ENCODE measurements at regions not wholly inside any gene's neighbourhood (a gene's known extent, or its start where the extent isn't known, plus 50 kb on each side); places are given as distances from the start of the nearest gene placed in this dataset.

DNA sequence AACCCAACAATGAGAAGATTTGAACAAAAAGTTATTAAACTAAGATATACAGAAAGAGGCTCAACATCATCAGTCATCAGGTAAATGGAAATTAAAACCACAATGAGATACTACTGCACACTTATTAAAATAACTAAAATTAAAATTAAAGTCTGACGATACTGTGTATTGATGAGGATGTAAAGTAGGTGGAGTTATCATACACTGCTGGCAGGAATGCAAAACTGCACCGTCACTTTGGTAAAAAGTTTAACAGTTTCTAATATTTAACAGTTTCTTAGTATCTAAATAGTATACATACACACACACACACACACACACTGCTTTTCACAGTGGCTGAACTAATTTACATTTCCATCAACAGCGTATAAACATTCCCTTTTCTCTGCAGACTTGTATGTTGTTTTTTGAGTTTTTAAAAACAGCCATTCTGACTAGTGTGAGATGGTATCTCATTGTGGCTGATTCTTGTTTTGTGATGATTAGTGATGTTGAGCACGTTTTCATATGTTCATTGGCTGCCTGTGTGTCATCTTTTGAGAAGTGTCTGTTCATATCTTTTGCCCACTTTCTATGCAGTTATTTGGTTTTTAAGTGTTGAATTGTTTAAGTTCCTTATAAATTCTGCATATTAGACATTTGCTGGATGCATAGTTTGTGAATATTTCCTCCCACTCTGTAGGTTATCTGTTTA is 726.9 kb upstream of the CHAC2 start:
- no peaks in the 10 kb centered on the region for H3K36me3 ChIP-seq (ENCODE audit: control insufficient read depth, insufficient read depth, low read length)
- DNase-seq (ENCODE audit: low read depth), result no peak
- no peak overlapping the region for H3K4me3 ChIP-seq (ENCODE audit: low read depth, low read length)
- H3K27me3 ChIP-seq (ENCODE audit: control insufficient read depth, insufficient read depth, low read length), result no peaks in the 10 kb centered on the region
- TF ChIP-seq, protein P1, sequence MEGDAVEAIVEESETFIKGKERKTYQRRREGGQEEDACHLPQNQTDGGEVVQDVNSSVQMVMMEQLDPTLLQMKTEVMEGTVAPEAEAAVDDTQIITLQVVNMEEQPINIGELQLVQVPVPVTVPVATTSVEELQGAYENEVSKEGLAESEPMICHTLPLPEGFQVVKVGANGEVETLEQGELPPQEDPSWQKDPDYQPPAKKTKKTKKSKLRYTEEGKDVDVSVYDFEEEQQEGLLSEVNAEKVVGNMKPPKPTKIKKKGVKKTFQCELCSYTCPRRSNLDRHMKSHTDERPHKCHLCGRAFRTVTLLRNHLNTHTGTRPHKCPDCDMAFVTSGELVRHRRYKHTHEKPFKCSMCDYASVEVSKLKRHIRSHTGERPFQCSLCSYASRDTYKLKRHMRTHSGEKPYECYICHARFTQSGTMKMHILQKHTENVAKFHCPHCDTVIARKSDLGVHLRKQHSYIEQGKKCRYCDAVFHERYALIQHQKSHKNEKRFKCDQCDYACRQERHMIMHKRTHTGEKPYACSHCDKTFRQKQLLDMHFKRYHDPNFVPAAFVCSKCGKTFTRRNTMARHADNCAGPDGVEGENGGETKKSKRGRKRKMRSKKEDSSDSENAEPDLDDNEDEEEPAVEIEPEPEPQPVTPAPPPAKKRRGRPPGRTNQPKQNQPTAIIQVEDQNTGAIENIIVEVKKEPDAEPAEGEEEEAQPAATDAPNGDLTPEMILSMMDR (IDR thresholded peaks at IDR 0.05; ENCODE audit: insufficient read depth, low read length, poor library complexity, severe bottlenecking), result peak; percentile 24

DNA sequence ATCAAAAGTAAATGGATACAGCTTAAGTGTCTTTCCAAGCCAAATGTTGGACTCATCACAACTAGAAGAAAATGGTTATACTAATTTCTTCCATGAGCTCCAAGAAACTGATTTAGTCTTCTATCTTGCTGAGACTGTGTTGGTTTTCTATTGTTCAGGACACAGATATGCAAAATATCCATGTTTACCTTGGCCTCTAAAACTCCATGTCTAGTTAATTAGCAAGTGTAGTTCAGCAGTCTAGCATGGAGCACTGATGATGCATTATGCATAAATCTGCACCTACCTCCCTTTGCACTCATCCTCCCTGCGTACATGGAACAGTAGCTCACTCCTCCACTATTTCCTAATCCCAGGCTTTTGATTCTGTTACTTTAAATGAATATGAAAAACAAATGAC is 731.4 kb upstream of the CHAC2 start:
- DNase-seq (ENCODE audit: low read depth), result no peak
- H3K36me3 ChIP-seq (ENCODE audit: control insufficient read depth, insufficient read depth, low read length), result no peaks in the 10 kb centered on the region
- no peak overlapping the region for H3K4me3 ChIP-seq (ENCODE audit: low read depth, low read length)
- no peaks in the 10 kb centered on the region for H3K27me3 ChIP-seq (ENCODE audit: control insufficient read depth, insufficient read depth, low read length)
- TF ChIP-seq, protein P1 (IDR thresholded peaks at IDR 0.05; ENCODE audit: insufficient read depth, low read length, poor library complexity, severe bottlenecking), result no peak

DNA sequence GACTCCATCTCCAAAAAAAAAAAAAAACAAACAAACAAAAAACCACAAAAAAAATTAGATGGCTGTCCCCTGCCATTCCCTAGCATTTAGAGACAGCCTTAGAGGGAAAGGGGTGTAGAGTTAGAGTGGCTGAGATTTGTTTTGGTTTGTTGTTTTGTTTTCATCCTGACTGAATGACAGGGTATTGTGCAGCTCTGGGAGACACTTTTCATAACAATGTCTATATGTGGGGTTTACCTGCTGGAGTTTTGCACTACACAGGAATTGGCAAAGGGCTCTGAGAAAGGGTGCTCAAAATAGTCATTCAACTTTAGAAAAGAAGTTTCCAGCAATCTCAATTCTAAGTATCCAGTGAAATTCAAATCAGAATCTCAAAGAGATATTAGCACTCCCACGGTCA is 732.5 kb upstream of the CHAC2 start:
- no peak for DNase-seq (ENCODE audit: low read depth)
- Histone ChIP-seq H3K4me3 (ENCODE audit: low read depth, low read length) (no peak overlapping the region), H3K27me3 (ENCODE audit: control insufficient read depth, insufficient read depth, low read length) (no peaks in the 10 kb centered on the region), H3K36me3 (ENCODE audit: control insufficient read depth, insufficient read depth, low read length) (no peaks in the 10 kb centered on the region)
- TF ChIP-seq, protein P1 (IDR thresholded peaks at IDR 0.05; ENCODE audit: insufficient read depth, low read length, poor library complexity, severe bottlenecking), result no peak

DNA sequence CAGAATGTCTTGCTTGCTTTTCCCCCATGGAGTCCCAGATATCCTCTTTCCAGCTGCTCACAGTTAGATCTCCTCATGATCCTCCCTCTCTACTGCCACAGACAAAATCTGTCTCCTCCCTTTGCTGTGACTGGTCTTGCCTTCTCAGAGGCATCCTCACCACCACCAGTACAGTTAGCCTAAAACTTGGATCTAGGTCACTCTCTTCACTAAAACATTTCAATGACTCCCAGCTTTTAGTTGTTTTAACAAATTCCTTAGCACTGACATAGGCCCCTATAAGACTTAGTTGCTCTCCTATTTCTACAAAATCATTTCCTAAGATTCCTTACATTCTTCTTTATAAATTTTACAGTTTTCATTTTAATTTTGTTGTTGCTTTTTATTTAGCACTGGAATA is 734.2 kb upstream of the CHAC2 start:
- H3K4me3 ChIP-seq (ENCODE audit: low read depth, low read length), result no peak overlapping the region
- H3K27me3 ChIP-seq (ENCODE audit: control insufficient read depth, insufficient read depth, low read length), result no peaks in the 10 kb centered on the region
- TF ChIP-seq, protein P1 (IDR thresholded peaks at IDR 0.05; ENCODE audit: insufficient read depth, low read length, poor library complexity, severe bottlenecking), result no peak
- no peak for DNase-seq (ENCODE audit: low read depth)
- no peaks in the 10 kb centered on the region for H3K36me3 ChIP-seq (ENCODE audit: control insufficient read depth, insufficient read depth, low read length)

DNA sequence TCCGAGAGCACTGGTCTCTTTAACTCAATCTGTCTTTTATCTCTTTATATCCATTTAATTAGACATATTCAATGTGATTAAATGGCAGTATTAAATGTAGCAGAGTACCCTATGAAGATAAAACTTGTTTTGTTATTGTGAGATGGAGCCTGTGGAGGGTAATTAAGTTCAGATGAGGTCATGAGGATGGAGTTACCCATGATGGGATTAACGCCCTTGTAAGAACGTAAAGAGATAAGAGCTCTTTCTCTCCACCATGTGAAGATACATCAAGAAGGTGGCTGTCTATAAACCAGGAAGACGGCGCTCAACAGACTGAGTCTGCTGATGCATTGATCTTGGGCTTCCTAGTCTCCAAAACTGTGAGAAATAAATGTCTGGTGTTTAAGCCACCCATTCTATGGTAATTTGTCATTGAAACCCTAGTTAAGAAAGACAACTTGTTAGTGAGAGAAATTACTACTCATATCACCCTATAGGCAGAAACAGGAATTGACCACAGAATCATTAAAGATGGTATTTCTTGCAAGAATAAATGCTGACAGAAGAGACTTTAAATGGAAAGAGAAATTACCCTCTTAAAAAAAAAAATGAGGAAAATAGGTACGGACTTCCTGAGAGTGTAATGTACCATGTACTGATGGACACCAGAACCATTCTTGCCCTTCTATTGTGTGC is 738.7 kb upstream of the CHAC2 start:
- no peaks in the 10 kb centered on the region for H3K36me3 ChIP-seq (ENCODE audit: control insufficient read depth, insufficient read depth, low read length)
- H3K4me3 ChIP-seq (ENCODE audit: low read depth, low read length), result no peak overlapping the region
- TF ChIP-seq, protein P1 (IDR thresholded peaks at IDR 0.05; ENCODE audit: insufficient read depth, low read length, poor library complexity, severe bottlenecking), result no peak
- DNase-seq (ENCODE audit: low read depth), result no peak
- no peaks in the 10 kb centered on the region for H3K27me3 ChIP-seq (ENCODE audit: control insufficient read depth, insufficient read depth, low read length)
